ENCODE measurements at regions not wholly inside any gene's neighbourhood (a gene's known extent, or its start where the extent isn't known, plus 50 kb on each side); places are given as distances from the start of the nearest gene placed in this dataset.

DNA sequence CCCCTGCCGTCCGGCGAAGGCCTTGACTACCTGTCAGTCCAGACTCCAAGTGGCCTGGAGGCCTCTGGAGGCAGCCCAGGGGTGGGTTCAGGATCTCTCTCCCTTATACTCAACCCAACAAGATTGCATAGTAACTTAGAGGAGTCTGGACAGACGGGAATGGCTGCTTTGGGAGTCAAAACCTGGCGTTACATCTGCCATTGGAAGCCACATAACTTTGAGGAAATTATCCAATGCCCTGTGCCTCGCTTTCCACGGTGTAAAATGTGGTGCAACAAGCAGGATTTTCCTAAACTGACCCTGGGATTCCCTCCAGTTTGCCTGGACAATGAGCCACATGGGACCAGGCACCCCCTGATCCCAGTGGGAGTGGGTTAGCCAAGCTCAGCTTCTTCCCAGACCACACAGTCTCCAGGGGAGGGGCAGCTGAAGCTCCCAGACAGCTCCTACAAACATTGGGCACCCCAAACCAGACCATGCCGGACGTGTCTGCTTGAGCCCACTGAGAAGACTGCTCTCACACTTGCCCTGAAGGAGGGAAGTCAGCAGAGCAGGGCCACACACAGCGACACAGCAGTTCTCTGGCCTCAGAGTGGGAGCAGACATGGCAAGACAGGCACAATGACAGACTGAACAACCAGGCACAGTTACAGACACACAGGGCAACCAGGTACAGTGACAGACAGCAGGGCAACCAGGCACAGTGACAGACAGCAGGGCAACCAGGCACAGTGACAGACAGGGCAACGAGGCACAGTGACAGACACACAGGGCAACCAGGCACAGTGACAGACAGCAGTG lies 65.6 kb upstream of the RAB6C start:
- Histone ChIP-seq H3K9me2 (replicated peaks; ENCODE audit: insufficient read depth, low read length) (no peaks in the 10 kb centered on the region), H3K36me3 (replicated peaks; ENCODE audit: insufficient read depth, low read length) (no peaks in the 10 kb centered on the region), H3K4me2 (ENCODE audit: low read depth, low read length) (no peak overlapping the region), H3K9me3 (replicated peaks; ENCODE audit: insufficient read depth, low read length) (no peaks in the 10 kb centered on the region), H3K4me1 (ENCODE audit: low read length) (no peaks in the 10 kb centered on the region), H3F3A (ENCODE audit: insufficient read depth, low read length) (no peaks in the 10 kb centered on the region), H3K9ac (ENCODE audit: low read length) (no peak overlapping the region), H3K79me2 (ENCODE audit: low read length) (no peaks in the 10 kb centered on the region), H3K27me3 (replicated peaks; ENCODE audit: insufficient read depth, low read length) (no peaks in the 10 kb centered on the region), H4K20me1 (ENCODE audit: insufficient read depth, low read length) (no peaks in the 10 kb centered on the region), H2AFZ (ENCODE audit: low read length) (no peak overlapping the region), H3K4me3 (ENCODE audit: low read length) (no peak overlapping the region), H3K27ac (ENCODE audit: low read length) (no peak overlapping the region)
- TF ChIP-seq EZH2 (optimal IDR thresholded peaks at IDR 0.05; ENCODE audit: low read depth, low read length) (no peak), EZH2phosphoT487 (IDR thresholded peaks at IDR 0.05; ENCODE audit: low read length) (no peak)
- TF ChIP-seq, protein P1, sequence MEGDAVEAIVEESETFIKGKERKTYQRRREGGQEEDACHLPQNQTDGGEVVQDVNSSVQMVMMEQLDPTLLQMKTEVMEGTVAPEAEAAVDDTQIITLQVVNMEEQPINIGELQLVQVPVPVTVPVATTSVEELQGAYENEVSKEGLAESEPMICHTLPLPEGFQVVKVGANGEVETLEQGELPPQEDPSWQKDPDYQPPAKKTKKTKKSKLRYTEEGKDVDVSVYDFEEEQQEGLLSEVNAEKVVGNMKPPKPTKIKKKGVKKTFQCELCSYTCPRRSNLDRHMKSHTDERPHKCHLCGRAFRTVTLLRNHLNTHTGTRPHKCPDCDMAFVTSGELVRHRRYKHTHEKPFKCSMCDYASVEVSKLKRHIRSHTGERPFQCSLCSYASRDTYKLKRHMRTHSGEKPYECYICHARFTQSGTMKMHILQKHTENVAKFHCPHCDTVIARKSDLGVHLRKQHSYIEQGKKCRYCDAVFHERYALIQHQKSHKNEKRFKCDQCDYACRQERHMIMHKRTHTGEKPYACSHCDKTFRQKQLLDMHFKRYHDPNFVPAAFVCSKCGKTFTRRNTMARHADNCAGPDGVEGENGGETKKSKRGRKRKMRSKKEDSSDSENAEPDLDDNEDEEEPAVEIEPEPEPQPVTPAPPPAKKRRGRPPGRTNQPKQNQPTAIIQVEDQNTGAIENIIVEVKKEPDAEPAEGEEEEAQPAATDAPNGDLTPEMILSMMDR (IDR thresholded peaks at IDR 0.05; ENCODE audit: low read length) = no peak
- no peak for DNase-seq

DNA sequence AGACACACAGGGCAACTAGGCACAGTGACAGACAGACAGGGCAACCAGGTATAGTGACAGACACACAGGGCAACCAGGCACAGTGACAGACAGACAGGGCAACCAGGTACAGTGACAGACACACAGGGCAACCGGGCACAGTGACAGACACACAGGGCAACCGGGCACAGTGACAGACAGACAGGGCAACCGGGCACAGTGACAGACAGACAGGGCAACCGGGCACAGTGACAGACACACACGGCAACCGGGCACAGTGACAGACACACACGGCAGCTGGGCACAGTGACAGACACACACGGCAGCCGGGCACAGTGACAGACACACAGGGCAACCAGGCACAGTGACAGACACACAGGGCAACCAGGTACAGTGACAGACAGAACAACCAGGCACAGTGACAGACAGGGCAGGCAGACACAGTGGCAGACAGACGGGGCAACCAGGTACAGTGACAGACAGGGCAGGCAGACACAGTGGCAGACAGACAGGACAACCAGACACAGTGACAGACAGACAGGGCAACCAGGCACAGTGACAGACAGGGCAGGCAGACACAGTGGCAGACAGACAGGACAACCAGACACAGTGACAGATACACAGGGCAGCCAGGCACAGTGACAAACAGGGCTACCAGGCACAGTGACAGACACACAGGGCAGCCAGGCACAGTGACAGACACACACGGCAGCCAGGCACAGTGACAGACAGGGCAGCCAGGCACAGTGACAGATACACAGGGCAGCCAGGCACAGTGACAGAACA lies 64.7 kb upstream of the RAB6C start:
- no peaks in the 10 kb centered on the region for H3K27me3 ChIP-seq (replicated peaks; ENCODE audit: insufficient read depth, low read length)

DNA sequence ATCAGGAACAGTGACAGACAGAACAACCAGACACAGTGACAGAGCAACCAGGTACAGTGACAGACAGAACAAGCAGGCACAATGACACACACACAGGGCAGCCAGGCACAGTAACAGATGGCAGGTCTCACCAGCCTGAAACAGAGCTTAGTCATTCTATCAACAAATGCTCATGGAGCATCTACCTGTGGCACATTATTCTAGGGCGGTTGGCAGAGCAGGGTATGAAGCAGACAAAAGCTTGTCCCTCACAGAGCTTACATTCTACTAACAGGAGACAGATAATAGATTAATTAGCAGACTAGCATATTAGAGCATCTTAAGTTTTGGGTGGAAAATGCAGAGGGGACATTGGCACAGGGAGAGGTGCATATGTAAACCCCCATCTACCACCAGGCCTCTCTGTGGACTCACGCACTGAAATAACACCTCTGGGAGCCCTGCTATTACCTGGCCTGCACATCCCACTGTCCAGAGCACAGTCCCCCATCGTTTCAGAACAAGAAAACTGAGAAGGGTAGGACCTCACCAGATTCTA lies 64.1 kb upstream of the RAB6C start:
- Histone ChIP-seq H3F3A (ENCODE audit: insufficient read depth, low read length) (no peaks in the 10 kb centered on the region), H3K4me3 (ENCODE audit: low read length) (no peak overlapping the region), H3K9me2 (replicated peaks; ENCODE audit: insufficient read depth, low read length) (no peaks in the 10 kb centered on the region), H3K4me2 (ENCODE audit: low read depth, low read length) (no peak overlapping the region), H3K27me3 (replicated peaks; ENCODE audit: insufficient read depth, low read length) (no peaks in the 10 kb centered on the region), H3K4me1 (ENCODE audit: low read length) (no peaks in the 10 kb centered on the region), H3K79me2 (ENCODE audit: low read length) (no peaks in the 10 kb centered on the region), H3K9me3 (replicated peaks; ENCODE audit: insufficient read depth, low read length) (no peaks in the 10 kb centered on the region), H3K36me3 (replicated peaks; ENCODE audit: insufficient read depth, low read length) (no peaks in the 10 kb centered on the region), H2AFZ (ENCODE audit: low read length) (no peak overlapping the region), H3K27ac (ENCODE audit: low read length) (no peak overlapping the region), H4K20me1 (ENCODE audit: insufficient read depth, low read length) (no peaks in the 10 kb centered on the region), H3K9ac (ENCODE audit: low read length) (no peak overlapping the region)
- DNase-seq = no peak
- no peak for TF ChIP-seq EZH2phosphoT487 (IDR thresholded peaks at IDR 0.05; ENCODE audit: low read length)

More for the DNA sequence above, 64.7 kb upstream of the RAB6C start:
- Histone ChIP-seq H3F3A (ENCODE audit: insufficient read depth, low read length) (no peaks in the 10 kb centered on the region), H3K9ac (ENCODE audit: low read length) (no peak overlapping the region), H3K4me3 (ENCODE audit: low read length) (no peak overlapping the region), H3K36me3 (replicated peaks; ENCODE audit: insufficient read depth, low read length) (no peaks in the 10 kb centered on the region), H3K4me2 (ENCODE audit: low read depth, low read length) (no peak overlapping the region), H3K27ac (ENCODE audit: low read length) (no peak overlapping the region), H3K79me2 (ENCODE audit: low read length) (no peaks in the 10 kb centered on the region), H4K20me1 (ENCODE audit: insufficient read depth, low read length) (no peaks in the 10 kb centered on the region), H3K9me2 (replicated peaks; ENCODE audit: insufficient read depth, low read length) (no peaks in the 10 kb centered on the region), H3K9me3 (replicated peaks; ENCODE audit: insufficient read depth, low read length) (no peaks in the 10 kb centered on the region), H3K4me1 (ENCODE audit: low read length) (no peaks in the 10 kb centered on the region), H2AFZ (ENCODE audit: low read length) (no peak overlapping the region)
- TF ChIP-seq, protein P1 (IDR thresholded peaks at IDR 0.05; ENCODE audit: low read length) = no peak
- TF ChIP-seq EZH2 (optimal IDR thresholded peaks at IDR 0.05; ENCODE audit: low read depth, low read length) (no peak), EZH2phosphoT487 (IDR thresholded peaks at IDR 0.05; ENCODE audit: low read length) (no peak)
- no peak for DNase-seq
